ENCODE measurements at regions not wholly inside any gene's neighbourhood (a gene's known extent, or its start where the extent isn't known, plus 50 kb on each side); places are given as distances from the start of the nearest gene placed in this dataset.

GRCh38 chr22:22714600-22715335 lies 70.4 kb downstream of the GGTLC2 start:
- TF ChIP-seq CTCF (IDR thresholded peaks at IDR 0.05) = no peak
- TF ChIP-seq POLR2AphosphoS5 (IDR thresholded peaks at IDR 0.05) = no peak
- no peak for TF ChIP-seq POLR2A (IDR thresholded peaks at IDR 0.05)
- no peak for TF ChIP-seq EP300 (IDR thresholded peaks at IDR 0.05)
